Kidney tubule cell (primary cell): ENCODE measurements at regions not wholly inside any gene's neighbourhood (a gene's known extent, or its start where the extent isn't known, plus 50 kb on each side); places are given as distances from the start of the nearest gene placed in this dataset.

ENCODE experiments used
- DNase-seq: peaks from one replicate; pipeline ENCODE4 v3.0.0-alpha.2; 2018; ENCODE audit warnings: low spot score

DNA sequence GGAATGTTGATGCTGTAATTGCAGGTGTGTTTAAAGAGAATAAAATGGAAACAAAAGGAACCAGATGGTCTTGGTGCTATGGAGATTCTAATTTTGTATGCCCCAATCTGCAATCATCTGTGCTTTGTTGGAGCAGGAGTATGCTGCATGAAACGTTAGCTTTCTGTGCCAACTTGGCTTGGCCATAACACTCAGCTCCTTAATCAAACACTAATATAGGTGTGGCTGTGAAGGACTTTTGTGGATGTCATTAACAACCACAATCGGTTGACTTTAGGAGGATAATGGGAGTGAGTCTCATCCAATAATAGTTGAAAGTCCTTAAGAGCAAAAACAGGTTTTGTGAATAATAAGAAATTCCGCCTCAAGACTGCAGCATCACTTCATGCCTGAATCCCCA is 399.2 kb downstream of the NLGN4X start:
- DNase-seq: no peak

GRCh38 chrX:5829060-5829459 is 399.6 kb downstream of the NLGN4X start:
- no peak for DNase-seq

GRCh38 chrX:5823903-5824302 is 404.8 kb downstream of the NLGN4X start:
- DNase-seq: no peak

GRCh38 chrX:5810636-5811035 is 418.0 kb downstream of the NLGN4X start:
- DNase-seq: no peak

- no peak for DNase-seq
Measured at GRCh38 chrX:5807181-5807580, 421.5 kb downstream of the NLGN4X start.

- DNase-seq: no peak
Measured at GRCh38 chrX:5802391-5802790, 426.3 kb downstream of the NLGN4X start.

GRCh38 chrX:5791721-5792120 is 436.9 kb downstream of the NLGN4X start:
- DNase-seq: no peak

DNA sequence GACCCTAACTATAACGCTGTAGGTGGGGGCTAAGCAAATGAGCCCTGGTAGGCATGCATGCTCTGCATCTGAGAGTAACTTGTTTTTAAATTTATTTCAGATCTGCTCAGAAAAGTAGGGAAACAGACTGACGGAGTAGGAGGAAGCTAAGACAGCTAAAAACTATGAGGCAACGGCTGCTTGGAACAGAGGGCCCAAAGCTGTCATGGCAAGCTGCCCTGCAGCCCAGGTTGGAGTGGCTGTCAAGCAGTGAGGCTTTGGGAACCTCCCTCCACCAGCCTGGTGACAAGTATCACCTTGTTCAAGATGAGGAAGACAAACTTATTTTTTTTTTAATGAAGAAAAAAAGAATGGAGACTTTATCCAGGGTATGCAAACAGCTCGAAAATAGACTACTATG is 439.8 kb downstream of the NLGN4X start:
- DNase-seq: no peak

DNA sequence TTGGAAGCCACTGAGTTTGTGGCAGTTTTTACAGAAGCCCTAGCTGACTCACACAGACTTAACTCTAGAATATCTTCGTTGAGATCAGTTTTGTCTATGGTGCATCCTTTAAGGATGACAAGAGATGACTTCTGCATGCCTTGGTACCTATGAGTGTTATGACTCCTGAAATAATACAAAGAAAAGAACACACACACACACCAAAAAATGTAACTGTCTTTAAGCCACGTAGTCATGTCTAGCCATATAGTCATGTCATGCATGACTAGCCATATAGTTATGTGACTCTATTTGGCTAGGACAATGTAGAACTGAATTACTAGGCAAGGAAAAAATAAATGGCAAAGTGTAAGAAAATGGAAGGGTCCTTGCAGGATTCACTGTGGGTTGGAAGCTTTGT is 447.8 kb downstream of the NLGN4X start:
- DNase-seq: no peak

DNA sequence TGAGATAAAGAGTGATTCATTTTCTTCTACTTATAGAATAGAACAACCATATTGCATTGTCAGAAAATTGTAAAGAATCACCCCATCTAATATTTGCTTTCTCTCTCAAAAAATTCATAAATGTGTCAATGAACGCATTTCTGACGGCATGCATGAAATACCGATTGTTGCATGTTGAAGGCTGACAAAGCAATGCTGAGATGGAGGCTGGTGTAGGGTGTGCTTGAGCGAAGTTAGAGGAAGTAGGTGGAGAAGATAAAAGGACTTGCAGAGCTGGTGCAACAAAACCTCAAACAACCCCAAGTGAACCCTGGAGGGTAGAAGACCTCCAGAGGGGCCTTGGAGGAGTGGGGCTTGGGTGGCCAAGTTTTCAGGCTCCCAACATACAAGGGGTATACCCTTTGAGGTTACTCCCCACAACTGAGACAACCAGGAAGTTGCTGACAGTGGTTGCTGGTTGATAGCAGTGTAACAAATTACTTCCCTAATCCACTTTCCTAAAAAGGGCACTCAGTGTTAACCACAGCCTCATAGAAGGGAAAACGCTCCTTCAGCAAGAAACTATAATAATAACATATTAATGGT is 452.7 kb downstream of the NLGN4X start:
- no peak for DNase-seq

GRCh38 chrX:5774446-5774845 is 454.2 kb downstream of the NLGN4X start:
- no peak for DNase-seq

GRCh38 chrX:5771441-5771840 is 457.2 kb downstream of the NLGN4X start:
- no peak for DNase-seq

- DNase-seq: no peak
Measured at GRCh38 chrX:5756616-5757015, 472.1 kb downstream of the NLGN4X start.

DNA sequence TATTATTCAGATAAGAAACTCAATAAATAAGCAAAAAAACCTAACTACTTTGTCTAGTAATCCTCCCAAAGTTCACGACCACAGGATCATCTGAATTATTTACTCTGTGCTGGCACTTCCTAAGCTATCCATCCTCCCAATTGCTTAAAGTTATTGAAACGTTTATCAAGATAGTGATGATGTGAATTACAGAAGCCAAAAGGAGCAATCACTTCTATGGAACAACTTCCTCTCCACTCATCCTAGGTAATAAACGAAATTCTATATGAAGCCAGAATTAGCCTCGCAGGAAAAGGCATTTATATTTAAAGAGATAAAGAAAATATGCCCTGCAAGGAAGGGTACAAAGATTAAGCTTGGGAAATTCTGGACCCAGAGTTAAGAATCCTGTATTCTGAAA is 475.4 kb downstream of the NLGN4X start:
- DNase-seq: no peak

DNA sequence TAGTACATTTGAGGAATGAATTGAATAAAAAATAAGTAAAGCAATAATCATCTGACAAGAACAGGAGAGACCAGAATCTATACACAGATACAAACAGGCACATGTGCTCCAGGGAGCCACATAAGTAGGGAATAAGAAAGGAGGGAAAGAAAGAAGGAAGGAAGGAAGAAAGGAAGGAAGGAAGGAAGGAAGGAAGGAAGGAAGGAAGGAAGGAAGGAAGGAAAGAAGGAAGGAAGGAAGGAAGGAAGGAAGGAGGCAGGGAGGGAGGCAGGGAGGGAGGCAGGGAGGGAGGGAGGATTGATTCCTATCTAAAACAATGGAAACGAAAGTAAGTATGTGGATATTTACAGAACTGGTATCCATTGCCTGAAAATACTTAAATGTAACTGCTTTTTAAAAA is 475.8 kb downstream of the NLGN4X start:
- no peak for DNase-seq

DNA sequence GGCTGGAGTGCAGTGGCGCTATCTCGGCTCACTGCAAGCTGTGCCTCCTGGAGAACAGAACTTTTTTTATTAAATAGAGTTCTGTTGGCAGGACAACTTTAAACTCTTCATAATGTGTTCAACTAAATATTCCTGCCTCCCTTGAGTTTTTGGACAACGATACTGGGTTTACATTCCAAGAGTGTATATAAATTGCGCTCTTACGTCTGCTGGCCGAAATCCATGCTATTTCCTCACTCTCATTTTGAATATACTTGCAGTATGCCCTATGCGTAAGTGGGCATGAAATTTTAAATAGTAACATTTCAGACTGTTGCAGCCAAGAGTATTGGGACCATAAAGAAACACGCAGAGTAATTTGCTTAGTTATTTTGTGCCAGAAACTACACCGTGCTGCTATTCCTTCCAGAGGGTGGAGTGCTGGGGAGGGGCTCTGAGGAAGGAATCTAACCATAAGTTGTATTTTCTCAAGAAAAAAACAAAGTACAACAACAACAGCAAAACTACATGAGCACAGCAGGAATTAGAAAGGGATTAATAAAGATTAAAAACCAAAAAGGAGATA is 480.0 kb downstream of the NLGN4X start:
- DNase-seq: no peak

DNA sequence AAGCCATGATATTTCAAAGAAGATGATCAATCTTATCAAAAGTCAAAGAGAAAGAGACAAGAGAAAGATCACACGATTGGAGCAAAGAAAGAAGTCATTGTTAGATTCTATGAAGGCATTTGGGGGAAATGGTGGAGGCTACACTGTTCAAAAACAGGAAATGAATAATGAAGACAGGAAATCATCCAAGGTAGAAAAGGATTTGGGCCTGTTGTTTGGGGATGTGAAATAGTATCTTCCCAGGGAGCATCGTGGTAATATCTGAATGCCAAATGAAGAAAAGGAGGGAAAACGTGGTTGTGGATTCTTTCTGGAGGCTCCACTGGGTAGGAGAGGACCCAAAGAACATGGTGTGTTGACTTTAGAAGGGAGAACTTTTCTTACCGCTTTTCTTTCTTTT is 482.4 kb downstream of the NLGN4X start:
- no peak for DNase-seq

GRCh38 chrX:5733501-5733900 is 495.2 kb downstream of the NLGN4X start:
- DNase-seq: no peak

- no peak for DNase-seq
Measured at GRCh38 chrX:5730556-5730955, 498.1 kb downstream of the NLGN4X start.

GRCh38 chrX:5726224-5726623 is 502.4 kb downstream of the NLGN4X start:
- no peak for DNase-seq

DNA sequence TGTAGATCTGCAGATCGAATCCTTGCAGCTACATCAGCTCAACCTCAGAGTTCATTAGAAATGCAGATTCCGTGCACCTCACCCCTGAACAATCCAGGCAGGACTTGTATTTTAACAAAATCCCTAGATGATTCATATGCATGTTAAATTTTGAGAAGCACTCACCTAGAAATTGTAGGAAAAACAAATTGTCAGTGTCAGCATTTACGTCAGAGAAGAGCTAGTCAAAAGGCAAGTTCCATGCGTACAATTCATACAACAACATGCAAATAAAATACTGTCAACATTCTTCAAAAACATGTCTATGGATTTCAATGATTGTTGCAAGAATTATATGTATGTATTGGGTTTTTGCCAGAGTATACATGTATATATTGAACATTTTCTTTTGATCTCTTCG is 504.5 kb downstream of the NLGN4X start:
- DNase-seq: no peak

DNA sequence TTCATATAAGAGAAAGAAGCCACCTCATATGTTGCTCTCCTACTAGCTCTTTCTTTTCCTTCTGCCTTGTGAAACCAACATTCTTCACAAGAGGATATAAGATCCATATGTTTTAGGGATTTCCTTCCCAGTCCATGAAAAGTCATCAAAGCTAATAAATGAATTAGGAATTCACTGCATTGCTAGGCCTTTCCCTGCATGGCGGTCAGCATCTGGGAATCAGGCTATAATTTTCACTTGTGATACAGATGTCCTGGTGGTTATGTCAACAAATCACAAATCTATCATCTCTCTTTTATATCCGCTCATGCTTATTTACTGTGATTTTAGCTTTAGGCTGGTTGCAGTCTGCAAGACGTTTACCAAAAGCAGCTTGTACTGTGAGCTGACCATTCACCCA is 510.0 kb downstream of the NLGN4X start:
- DNase-seq: no peak

DNA sequence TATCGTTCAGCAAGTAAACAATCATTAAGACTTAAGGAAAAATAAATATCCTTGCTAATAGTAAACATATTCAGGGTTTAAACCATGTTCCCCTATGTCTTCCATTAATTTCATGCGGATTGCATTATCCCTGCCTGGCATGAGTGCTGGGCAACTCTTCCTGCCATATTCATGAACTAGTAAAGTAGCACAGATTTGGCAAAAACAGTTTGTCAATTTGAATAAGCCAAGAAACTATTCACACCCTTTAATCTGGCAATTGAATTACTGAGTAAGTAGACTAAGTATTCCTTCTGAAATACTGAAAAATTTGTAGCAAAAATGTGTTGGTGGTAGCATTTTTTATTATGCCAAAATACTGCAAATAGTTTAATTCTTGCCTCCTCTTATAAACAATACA is 512.0 kb downstream of the NLGN4X start:
- no peak for DNase-seq

DNA sequence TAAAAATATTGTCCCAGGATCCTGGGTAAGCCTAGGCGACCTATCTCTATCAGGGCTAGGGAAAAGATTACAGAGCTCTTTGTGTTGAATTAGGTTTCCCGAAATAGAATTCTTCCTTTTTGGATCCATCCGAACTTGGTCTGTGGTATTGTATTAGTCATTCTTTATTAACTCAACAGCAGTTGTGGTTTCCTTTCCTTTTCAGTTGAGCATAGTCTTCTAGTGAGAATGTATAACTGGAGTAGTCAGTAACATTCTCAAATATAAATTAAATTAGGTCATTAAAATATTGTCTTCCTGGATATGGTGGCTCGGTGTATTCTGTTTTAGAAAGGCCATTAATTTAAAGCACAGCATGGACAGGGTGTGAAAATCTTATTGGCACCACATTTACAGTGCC is 520.4 kb downstream of the NLGN4X start:
- no peak for DNase-seq

GRCh38 chrX:5702890-5703289 is 525.8 kb downstream of the NLGN4X start:
- DNase-seq: no peak
